ENCODE measurements at regions not wholly inside any gene's neighbourhood (a gene's known extent, or its start where the extent isn't known, plus 50 kb on each side); places are given as distances from the start of the nearest gene placed in this dataset.

DNA sequence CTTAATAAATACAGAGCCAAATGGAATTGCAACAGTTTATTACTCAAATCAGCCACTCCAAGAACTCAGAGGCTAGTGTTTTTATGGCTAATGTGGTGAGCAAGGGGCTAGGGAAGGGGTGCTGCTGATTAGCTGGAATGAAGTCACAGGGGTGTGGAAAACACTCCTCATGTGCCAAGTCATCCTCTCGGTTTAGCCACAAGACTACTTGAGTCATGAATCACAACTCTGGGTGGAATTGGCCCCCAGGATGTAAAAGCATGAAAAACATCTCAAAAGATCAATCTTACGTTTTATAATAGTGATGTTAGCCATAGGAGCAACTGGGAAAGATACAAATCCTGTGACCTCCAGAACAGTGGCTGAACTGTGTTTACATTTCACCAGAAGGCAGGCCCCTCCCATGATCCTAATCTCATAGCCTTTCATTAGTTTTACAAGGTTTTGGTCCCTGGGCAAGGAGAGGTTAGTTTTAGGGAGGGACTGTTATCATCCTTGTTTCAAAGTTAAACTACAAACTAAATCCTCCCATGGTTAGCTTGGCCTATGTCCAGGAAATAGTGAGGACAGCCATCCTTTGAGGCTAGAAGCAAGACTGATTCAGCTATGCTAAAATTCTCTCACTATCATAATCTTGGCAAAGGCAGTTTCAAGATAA, 2020.1 kb upstream of the PCDH20 start:
- no peak for DNase-seq (ENCODE audit: low spot score)

DNA sequence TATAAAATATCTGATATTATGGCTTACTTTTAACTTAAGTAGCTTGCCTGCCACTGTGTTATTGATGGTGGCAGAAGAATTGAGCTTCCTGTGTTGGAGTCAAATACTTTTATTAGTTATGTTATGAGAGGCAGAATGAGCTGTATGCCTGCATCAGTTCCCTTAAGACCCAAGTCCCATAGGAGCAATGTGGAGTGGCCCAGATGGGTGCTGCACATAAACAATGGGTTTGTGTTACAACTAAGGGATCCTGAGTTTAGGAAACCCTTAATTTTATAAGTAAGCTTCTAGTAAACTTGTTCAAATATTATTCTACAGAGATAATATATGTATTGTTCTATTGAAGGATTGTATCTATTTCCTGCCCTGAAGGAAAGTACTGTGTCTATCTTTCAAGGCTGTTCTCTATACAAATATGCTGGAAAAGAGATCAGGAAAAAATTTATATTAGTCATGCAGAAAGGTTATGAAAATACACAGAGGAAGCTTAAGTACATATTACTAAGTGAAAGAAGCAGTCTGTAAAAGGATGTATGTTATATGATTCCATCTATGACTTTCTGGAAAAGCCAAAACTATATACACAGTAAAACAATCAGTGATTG, 2018.0 kb upstream of the PCDH20 start:
- no peak for DNase-seq (ENCODE audit: low spot score)

DNA sequence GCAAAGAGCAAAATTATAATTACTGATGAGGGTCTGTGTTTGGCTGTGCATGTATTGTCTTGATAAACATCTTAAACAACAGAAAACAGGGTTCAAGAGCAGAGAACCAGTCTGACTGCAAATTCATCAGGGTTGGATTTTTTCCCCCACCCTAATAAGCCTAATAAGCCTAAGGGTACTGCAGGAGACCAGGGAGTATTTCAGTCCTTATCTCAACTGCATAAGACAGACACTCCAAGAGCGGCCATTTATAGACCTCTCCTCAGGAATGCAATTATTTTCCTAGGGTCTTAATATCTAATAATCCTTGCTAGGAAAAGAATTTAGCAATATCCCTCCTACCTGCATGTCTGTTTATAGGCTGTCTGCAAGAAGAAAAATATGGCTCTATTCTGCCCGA, 2011.5 kb upstream of the PCDH20 start:
- DNase-seq (ENCODE audit: low spot score): no peak

DNA sequence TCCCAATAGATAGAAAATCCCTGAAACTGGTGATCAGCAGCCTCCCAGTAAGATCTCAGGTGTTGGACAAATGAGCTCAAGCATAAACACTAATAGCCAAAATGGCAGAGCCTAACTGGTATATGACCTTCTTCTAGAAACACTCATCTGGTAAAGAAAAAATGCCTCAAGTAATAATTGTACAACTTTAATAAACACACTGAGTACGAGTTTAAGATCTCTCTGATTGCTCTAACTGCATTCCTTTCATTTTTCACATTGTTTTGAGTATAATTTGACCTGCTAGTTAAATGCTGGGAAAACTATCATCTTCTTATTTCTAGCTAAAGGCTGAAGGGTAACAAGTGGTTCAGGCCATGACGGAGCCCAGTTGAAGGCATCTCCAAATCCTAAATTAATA, 2009.5 kb upstream of the PCDH20 start:
- DNase-seq (ENCODE audit: low spot score): no peak

DNA sequence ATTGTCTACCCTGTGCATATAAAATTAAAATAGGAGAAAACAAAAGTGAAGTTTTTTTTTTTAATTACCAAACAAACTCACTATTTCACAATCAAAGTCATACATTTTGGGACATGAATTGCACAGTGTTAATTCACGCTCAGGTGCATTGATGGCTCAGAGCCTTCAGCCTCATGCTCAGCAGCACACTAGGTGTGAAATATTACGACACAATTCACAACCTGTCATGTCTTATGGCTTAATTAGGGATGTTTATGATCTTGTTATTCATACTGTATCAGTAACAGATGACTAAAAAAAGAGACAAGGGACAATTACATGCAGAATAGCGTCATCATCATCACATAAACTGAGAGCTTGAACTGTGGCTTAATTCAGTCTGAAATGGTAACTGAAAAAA, 2005.5 kb upstream of the PCDH20 start:
- DNase-seq (ENCODE audit: low spot score): no peak

DNA sequence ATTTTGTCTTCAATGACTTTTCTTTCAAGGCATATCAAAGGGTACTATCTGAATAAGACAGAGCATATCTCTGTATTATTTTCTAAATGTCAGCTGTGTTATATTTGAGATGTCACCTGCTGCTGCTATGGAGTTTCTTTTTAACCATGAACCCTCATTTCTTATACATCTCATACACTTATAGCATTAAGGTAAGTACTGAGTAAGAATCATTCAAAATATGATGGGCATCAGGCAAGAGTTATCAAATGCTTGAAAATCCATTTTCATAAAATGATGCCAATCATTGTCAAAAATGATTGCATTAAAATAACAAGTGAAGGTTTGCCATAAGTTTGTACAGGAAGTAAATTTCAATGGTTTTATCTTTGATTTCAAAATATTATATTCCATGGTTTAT, 2005.0 kb upstream of the PCDH20 start:
- no peak for DNase-seq (ENCODE audit: low spot score)

DNA sequence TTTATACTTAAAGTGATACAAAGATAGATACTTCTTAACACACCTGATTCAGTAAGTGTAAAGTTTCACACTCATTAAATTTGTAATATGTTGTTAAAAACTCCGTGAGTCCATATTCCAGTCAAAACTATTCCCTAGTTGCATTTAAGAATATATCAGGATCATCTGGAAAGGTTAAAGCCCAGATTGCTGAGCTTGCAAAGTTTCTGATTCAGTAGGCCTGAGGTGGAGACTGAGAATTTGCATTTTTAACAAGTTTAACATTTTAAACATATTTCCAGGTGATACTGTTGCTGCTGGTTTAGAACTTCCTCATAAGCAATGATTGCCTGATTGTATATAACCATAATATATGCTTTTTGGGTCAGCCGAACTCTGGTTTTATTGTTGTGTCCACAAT, 1998.6 kb upstream of the PCDH20 start:
- DNase-seq (ENCODE audit: low spot score): no peak

DNA sequence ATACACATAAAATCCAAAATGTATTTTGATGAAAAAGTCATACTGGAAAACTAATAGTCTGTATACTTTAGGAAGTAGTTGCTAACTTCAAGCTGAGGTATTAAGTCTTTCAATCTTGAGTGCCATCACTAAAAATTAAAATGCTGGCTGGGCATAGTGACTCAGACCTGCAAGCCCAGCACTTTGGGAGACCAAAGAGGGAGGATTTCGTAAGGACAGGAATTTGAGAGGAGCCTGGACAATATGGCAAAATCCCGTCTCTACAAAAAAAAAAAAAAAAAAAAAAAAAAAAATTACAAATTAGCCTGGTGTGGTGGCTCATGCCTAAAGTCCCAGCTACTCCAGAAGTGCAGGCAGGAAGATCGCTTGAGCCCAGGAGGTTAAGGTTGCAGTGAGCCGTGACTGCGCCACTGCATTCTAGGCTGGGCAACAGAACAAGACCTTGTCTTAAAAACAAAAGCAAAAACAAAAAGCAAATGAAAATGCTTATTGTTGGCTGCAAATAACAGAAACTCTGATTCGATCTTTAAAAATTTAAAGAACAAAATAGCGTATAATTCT, 1994.2 kb upstream of the PCDH20 start:
- DNase-seq (ENCODE audit: low spot score): no peak

DNA sequence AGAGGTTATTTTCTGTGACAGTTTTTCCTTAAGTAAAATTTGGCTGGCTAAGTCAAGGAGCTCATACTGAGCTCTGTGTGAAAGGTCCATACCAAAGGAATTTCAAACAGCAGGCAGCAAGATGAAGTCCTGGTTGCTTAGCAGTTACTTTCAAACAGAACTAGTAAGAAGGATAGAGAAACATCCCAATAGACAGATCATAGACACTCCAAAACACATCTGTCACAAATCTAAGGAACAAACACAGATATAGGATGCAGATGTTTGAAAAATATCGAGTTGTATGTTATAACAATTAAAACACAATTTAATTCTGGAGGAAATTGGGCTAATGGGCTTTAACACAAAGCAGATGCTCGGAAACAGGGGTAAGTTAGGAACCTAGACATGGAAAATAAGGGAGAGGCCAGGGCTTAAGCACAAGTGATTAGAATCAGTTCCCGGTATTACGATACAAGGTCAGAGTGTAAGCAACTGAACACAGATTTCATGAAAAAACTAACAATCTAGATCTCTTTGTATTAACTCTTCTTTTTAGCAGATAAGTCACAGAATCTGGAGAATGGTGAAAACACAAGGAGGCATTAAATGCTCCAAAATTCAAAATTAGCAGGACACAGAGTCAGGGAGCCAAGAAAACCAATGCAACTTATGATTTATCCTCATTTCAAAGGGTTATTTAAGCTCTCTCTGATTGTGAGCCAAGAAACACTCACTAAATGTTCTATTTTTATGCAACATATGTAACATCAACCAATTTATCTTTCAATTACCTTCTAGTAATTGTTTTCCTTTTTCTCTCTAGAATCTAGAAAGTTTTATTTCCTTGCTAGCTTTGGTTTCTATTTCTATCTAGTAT, 1992.9 kb upstream of the PCDH20 start:
- no peak for DNase-seq (ENCODE audit: low spot score)

DNA sequence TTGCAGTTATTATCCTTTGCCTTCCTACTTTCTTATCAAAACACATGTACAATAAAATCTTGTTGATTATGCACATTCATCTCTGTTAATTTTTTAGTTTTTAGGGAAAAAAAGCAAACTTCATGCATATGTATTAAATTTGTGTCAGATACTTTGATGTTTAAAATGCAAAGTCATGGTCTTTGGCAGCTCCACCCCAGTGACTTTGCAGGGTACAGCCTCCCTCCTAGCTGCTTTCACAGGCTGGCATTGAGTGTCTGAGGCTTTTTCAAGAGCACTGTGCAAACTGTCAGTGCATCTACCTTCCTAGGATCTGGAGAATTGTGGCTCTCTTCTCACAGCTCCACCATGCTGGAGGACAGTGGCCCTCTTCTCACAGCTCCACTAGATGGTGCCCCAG, 1988.1 kb upstream of the PCDH20 start:
- DNase-seq (ENCODE audit: low spot score): no peak

DNA sequence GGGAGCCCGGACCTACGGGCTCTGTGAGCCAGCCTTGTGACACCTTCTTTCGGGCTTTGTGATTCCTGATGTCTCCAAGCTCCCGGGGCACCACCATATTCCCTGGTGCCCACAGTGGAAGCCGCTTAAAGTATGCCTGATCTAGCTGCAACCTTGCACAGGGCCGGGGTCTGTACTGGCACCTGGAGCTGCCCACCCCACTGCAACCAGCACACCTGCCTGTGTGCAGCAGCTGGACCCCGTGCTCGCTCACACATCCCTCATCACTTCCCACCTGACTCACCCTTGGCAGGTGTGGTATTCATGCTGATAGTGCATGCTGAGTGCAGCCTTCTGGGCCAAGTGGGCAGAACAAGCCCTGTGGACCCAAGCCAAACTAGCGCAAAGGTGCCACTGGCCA, 1981.1 kb upstream of the PCDH20 start:
- no peak for DNase-seq (ENCODE audit: low spot score)

DNA sequence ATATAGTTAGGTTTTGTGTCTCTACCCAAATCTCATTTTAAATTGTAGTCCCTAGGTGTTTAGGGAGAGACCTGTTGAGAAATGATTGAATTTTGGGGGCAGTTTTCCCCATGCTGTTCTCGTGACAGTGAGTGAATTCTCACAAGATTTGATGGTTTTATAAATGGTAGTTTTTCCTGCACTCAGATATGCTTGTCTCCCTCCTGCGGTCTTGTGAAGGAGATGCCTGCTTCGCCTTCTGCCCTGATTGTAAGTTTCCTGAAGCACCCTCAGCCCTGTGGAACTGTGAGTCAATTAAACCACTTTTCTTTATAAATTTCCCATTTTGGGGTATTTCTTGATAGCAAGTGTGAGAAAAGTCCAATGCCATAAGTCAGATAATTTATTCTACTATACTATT, 1977.5 kb upstream of the PCDH20 start:
- DNase-seq (ENCODE audit: low spot score): no peak

DNA sequence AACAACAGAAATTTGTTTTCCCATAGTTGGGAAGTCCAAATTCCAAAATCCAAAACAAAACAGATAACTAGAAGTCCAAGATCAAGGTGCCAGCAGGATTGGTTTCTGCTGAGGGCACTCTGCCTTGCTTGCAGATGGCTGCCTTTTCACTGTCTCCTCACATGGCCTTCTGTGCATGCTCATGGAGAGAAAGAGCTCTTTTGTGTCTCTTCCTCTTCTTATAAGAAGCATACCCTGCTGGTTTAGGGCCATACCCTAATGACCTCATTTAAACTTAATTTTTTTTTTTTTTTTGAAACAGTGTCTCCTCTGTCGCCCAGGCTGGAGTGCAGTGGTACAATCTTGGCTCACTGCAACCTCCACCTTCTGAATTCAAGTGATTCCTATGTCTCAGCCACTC, 1974.1 kb upstream of the PCDH20 start:
- no peak for DNase-seq (ENCODE audit: low spot score)

DNA sequence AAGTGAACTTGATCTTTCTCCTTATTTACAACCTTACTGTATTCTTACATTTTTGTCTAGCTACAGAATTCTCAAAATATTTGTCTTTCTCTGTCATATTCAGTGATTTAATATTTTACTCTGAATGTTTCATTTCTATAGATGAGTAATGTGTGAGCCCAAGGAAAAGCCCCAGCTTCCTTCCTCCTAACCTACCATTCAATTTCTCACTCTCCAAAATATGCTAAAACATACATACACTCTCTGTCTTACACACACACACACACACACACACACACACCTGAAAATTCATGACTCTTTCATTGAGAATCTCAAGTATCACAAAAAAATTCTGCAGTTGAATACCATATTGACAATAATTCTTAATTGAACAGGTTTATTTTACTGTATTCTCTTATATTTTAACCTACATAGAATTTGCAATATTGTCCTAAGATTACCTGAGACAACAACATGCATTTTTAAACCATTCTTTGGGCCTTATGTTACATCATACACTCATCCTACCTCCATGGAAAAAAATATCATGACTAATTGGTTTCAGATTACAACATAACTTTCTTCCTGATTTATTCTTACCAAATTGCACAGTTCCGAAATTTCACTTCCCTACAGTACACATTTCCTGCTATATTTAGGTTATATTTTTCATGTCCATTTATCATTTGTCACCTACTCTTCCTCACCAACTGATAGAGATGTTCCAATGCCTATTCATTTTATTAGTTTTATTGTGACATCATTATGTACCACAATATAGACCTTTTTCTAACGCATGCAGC, 1965.6 kb upstream of the PCDH20 start:
- no peak for DNase-seq (ENCODE audit: low spot score)

DNA sequence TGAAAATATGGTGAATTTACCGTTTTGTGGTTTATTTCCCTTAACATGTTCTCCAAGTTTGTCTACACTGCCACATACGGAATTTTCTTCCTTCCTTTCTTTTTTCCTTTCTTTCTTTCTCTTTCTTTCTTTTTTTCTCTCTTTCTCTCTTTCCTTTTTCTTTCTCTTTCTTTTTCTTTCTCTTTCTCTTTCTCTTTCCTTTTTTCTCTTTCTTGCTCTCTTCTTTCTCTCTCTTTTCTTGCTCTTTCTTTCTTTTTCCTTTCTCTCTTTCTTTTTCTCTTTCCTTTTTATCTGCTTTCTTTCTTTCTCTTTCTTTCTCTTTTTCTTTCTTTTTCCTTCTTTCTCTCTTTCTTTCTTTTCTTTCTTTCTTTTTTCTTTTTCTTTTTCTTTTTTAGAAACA, 1962.3 kb upstream of the PCDH20 start:
- DNase-seq (ENCODE audit: low spot score): no peak

DNA sequence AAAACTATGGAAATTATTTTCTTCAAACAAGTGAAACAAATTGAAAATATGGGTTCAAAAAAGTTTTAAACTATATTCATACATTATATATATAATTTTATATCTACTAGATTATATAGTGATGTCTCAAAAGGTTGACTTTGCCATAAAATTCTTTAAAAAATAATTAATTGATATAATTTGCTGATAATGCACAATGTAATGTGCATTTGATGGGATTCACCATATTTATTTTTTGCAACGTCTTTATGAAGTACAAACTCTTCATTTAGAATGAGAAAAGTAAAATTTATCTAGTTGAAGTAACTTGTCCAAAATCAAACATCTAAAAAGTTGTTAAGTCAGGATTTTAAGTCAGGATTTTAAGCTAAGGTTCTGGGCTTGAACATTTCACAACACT, 1954.5 kb upstream of the PCDH20 start:
- DNase-seq (ENCODE audit: low spot score): no peak

DNA sequence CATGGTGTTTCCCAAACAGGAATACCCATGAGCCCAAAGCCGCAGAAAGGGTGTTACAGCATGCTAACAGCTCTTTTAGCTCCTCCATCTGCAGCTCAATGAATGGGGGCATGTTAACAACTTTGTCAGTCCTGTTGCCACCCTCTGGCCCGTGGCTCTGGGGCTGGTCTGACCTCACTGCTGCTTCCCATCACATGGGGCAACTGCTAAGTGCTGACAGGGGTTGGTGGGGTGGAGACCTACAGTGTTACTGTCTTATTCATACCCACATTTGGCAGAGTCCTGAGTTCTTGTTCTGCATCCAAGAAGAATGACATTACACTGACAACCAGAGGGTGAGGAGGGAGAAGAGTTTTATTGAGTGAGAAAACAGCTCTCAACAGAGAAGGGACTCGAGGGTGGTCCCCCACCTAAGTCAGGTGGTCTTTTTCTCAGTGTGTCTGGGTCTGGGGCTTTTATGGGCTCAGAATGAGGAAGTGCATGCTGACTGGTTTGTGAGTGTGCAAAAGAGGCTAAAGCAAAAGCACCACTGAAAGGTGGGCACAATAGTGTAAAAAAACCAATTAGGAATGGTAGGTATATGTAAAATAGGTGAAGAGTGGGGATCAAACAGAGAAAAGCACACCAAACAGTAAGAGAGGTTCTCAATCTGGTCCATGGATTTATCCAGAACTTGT, 1952.0 kb upstream of the PCDH20 start:
- DNase-seq (ENCODE audit: low spot score): no peak

DNA sequence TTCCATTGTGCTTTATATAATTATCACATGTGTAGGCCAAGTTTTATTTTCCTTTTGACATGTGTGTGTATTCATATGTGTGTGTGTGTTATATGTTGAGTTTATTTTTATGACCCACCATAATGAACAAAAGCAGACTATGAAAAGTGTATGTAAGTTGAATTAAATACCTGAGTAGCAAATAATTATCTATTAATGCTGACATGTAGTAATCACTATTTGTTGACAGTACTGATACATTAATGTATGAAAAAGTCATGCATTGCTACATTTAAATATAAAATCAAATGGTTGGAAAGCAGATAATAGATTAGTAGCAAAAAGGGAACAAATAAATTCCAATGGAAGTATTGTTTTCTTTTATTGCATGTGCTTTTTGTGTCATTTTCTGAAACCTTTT, 1948.5 kb upstream of the PCDH20 start:
- no peak for DNase-seq (ENCODE audit: low spot score)

DNA sequence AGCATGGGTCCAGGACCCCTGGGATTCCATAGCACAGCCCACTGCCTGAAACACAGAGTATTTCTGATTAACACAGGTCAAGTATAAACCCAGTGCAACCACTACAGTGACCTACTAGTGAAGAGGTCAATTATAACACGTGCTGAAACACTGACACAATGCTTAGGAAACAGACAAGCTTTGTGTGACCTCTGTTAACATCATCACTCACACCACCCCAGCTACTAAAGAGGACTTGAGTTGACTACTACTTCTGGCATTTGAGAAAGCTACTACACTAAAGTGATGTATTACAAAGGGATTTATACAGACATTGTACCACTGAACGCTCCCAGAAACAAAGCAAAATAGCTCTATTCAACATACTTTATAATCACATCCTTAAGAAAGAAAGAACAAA, 1935.9 kb upstream of the PCDH20 start:
- DNase-seq (ENCODE audit: low spot score): no peak

DNA sequence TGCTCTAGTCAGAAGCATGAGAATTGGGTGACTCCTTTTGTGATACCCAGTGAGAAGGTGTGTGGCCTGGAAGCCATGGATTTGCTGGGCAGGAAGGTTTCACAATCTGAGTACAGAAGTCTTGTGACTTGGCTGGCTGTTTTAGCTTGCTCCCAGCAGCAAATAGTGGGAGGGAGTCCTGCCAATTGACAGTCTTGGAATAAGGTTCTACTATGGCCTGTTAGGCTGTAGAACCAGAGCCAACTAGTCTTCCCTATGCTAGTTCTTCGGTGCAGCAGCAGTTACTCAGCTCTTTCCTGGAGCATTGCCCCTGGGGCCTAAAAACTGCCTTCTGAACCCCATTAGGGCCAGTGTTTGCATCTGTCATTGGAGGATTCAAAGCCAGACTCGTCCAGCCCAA, 1935.4 kb upstream of the PCDH20 start:
- DNase-seq (ENCODE audit: low spot score): no peak

DNA sequence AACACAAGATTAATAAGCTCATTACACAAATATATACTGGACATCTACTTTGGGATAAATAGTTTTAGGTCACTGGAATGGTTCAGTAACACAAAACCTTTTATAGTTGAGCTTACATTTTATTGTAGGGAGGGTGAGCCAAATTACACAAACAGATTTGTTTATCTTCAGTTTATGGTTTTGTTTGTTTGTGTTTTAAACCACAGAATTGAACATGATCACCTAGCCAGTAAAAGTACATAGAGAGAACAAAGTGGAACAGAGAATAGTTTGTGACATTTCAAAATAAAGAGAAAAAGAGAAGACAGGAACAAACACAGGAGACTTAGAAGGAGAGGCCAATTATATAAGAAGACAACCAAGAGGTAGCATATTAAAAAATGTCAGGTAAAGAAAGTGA, 1930.2 kb upstream of the PCDH20 start:
- no peak for DNase-seq (ENCODE audit: low spot score)

DNA sequence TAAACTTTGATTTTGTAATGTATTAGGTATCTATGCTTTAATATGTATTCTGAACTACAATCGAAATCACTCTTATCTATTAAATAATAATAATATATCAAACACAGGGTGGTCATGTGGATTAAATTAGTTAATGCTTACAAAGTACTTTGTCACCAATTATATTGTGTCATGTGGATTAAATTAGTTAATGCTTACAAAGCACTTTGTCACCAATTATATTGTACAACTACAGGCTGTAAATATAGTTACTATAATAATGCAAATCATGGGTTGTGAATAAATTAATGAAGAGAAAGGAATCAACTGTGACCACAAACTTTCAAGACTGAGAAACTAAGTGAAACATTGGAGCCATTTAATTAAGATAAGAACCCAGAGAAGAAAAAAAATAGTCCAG, 1929.1 kb upstream of the PCDH20 start:
- no peak for DNase-seq (ENCODE audit: low spot score)
